HEK293 (cell line): ENCODE measurements at regions not wholly inside any gene's neighbourhood (a gene's known extent, or its start where the extent isn't known, plus 50 kb on each side); places are given as distances from the start of the nearest gene placed in this dataset.

Source experiments
- CTCF ChIA-PET: fragments of 350-600 bp; formaldehyde crosslinking; extraction: SDS; loops from one replicate; lab custom pipeline; 2021; ENCODE audit warnings: antibody characterized with exemption; lab: Yijun Ruan, JAX
- POLR2A ChIA-PET: fragments of 300-600 bp; formaldehyde crosslinking; extraction: SDS; loops from one replicate; lab custom pipeline; 2020; ENCODE audit warnings: antibody characterized with exemption, inconsistent platforms; lab: Yijun Ruan, JAX
- H3K27ac ChIP-seq: fragments of 200-500 bp; sonication (Bioruptor generic); 2 replicates; pipeline ENCODE4 v1.5.1; 2014; ENCODE audit warnings: low read depth, low read length, control low read depth, inconsistent platforms; ENCODE audit errors: extremely low read depth
- H3K36me3 ChIP-seq, 2 experiments: fragments of 200-500 bp in 1 of 2; sonication (Bioruptor generic) in 1 of 2; 1 replicate in 1 of 2; 2 replicates in 1 of 2; pipeline ENCODE4 v1.5.1; 2014 to 2017; ENCODE audit warnings: inconsistent platforms in 2 of 2, low read length in 2 of 2; ENCODE audit not compliant: control insufficient read depth in 2 of 2, insufficient read depth in 1 of 2
- H3K4me1 ChIP-seq: fragments of 200-500 bp; sonication (Bioruptor generic); 2 replicates; pipeline ENCODE4 v1.5.1; 2014; ENCODE audit warnings: mild to moderate bottlenecking, low read length, inconsistent platforms; ENCODE audit not compliant: control insufficient read depth, insufficient read depth
- H3K4me3 ChIP-seq: 2 replicates; pipeline ENCODE4 v1.5.1; 2011; ENCODE audit warnings: low read depth, mild to moderate bottlenecking, control low read depth, low read length, moderate library complexity
- H3K9me3 ChIP-seq: fragments of 200-500 bp; sonication (Bioruptor generic); 2 replicates; pipeline ENCODE4 v1.5.1; 2014; ENCODE audit warnings: low read depth, low read length, inconsistent platforms; ENCODE audit not compliant: control insufficient read depth, insufficient read depth
- HOXC10 ChIP-seq: sonication (generic); formaldehyde crosslinking; IDR thresholded peaks from 2 replicates; pipeline ENCODE4 v1.8.1; 2023; ENCODE audit warnings: mild to moderate bottlenecking, missing genetic modification reagents
- IKZF3 ChIP-seq: fragments of 450-650 bp; IDR thresholded peaks from 2 replicates; pipeline ENCODE4 v1.5.0; 2018; ENCODE audit warnings: missing biosample characterization, mild to moderate bottlenecking, missing genetic modification characterization, moderate library complexity
- KLF8 ChIP-seq: fragments of 450-650 bp; formaldehyde crosslinking; IDR thresholded peaks from 2 replicates; pipeline ENCODE4 v1.5.1; 2016; ENCODE audit warnings: missing biosample characterization, missing genetic modification characterization
- OSR2 ChIP-seq: fragments of 450-650 bp; formaldehyde crosslinking; IDR thresholded peaks from 2 replicates; pipeline ENCODE4 v1.5.1; 2016; ENCODE audit warnings: missing biosample characterization, missing genetic modification characterization
- PATZ1 ChIP-seq: fragments of 450-650 bp; formaldehyde crosslinking; IDR thresholded peaks from 2 replicates; pipeline ENCODE4 v1.5.1; 2016; ENCODE audit warnings: missing biosample characterization, missing genetic modification characterization
- ZBTB8A ChIP-seq: fragments of 450-650 bp; formaldehyde crosslinking; IDR thresholded peaks from 2 replicates; pipeline ENCODE4 v1.5.1; 2016; ENCODE audit warnings: missing biosample characterization, missing genetic modification characterization
- ZFP69B ChIP-seq: fragments of 450-650 bp; formaldehyde crosslinking; IDR thresholded peaks from 2 replicates; pipeline ENCODE4 v1.5.1; 2016; ENCODE audit warnings: missing biosample characterization, missing genetic modification characterization
- ZIC2 ChIP-seq: fragments of 450-650 bp; formaldehyde crosslinking; IDR thresholded peaks from 2 replicates; pipeline ENCODE4 v1.5.1; 2016; ENCODE audit warnings: missing biosample characterization, missing genetic modification characterization
- ZNF114 ChIP-seq: fragments of 450-650 bp; formaldehyde crosslinking; IDR thresholded peaks from 2 replicates; pipeline ENCODE4 v1.5.0; 2017; ENCODE audit warnings: missing biosample characterization, missing genetic modification characterization
- ZNF146 ChIP-seq: fragments of 450-650 bp; formaldehyde crosslinking; IDR thresholded peaks from 2 replicates; pipeline ENCODE4 v1.5.1; 2016; ENCODE audit warnings: missing biosample characterization, missing genetic modification characterization
- ZNF19 ChIP-seq: fragments of 450-650 bp; formaldehyde crosslinking; IDR thresholded peaks from 2 replicates; pipeline ENCODE4; 2016; ENCODE audit warnings: missing biosample characterization, missing genetic modification characterization, low read depth
- ZNF202 ChIP-seq: fragments of 450-650 bp; formaldehyde crosslinking; IDR thresholded peaks from 2 replicates; pipeline ENCODE4 v1.5.1; 2016; ENCODE audit warnings: missing biosample characterization, missing genetic modification characterization, borderline replicate concordance
- ZNF214 ChIP-seq: fragments of 450-650 bp; formaldehyde crosslinking; IDR thresholded peaks from 2 replicates; pipeline ENCODE4 v1.5.1; 2017; ENCODE audit warnings: missing biosample characterization, mild to moderate bottlenecking, missing genetic modification characterization, borderline replicate concordance
- ZNF404 ChIP-seq: fragments of 450-650 bp; formaldehyde crosslinking; IDR thresholded peaks from 2 replicates; pipeline ENCODE4 v1.5.1; 2017; ENCODE audit warnings: missing biosample characterization, missing genetic modification characterization
- ZNF416 ChIP-seq: fragments of 450-650 bp; formaldehyde crosslinking; IDR thresholded peaks from 2 replicates; pipeline ENCODE4 v1.5.1; 2016; ENCODE audit warnings: missing biosample characterization, missing genetic modification characterization
- ZNF530 ChIP-seq: fragments of 450-650 bp; formaldehyde crosslinking; IDR thresholded peaks from 2 replicates; pipeline ENCODE4 v1.5.1; 2016; ENCODE audit warnings: low read depth, missing biosample characterization, missing genetic modification characterization
- ZNF549 ChIP-seq: fragments of 450-650 bp; IDR thresholded peaks from 2 replicates; pipeline ENCODE4 v1.5.1; 2018; ENCODE audit warnings: missing biosample characterization, missing genetic modification characterization, mild to moderate bottlenecking, inconsistent platforms, moderate library complexity
- ZNF585B ChIP-seq: fragments of 450-650 bp; formaldehyde crosslinking; IDR thresholded peaks from 2 replicates; pipeline ENCODE4 v1.5.1; 2016; ENCODE audit warnings: missing biosample characterization, missing genetic modification characterization
- ZNF600 ChIP-seq: fragments of 450-650 bp; formaldehyde crosslinking; IDR thresholded peaks from 2 replicates; pipeline ENCODE4 v1.5.1; 2016; ENCODE audit warnings: missing biosample characterization, missing genetic modification characterization
- ZNF610 ChIP-seq: fragments of 450-650 bp; formaldehyde crosslinking; IDR thresholded peaks from 2 replicates; pipeline ENCODE4 v1.5.1; 2016; ENCODE audit warnings: missing biosample characterization, missing genetic modification characterization, borderline replicate concordance
- ZNF660 ChIP-seq: fragments of 450-650 bp; IDR thresholded peaks from 2 replicates; pipeline ENCODE4 v1.5.1; 2018; ENCODE audit warnings: missing biosample characterization, mild to moderate bottlenecking, missing genetic modification characterization
- ZNF677 ChIP-seq: fragments of 450-650 bp; IDR thresholded peaks from 2 replicates; pipeline ENCODE4 v1.5.0; 2018; ENCODE audit warnings: missing biosample characterization, mild to moderate bottlenecking, missing genetic modification characterization, moderate library complexity
- ZNF701 ChIP-seq: fragments of 450-650 bp; formaldehyde crosslinking; IDR thresholded peaks from 2 replicates; pipeline ENCODE4 v1.5.1; 2016; ENCODE audit warnings: missing biosample characterization, missing genetic modification characterization
- ZNF747 ChIP-seq: fragments of 450-650 bp; formaldehyde crosslinking; IDR thresholded peaks from 2 replicates; pipeline ENCODE4 v1.5.1; 2016; ENCODE audit warnings: missing biosample characterization, missing genetic modification characterization
- ZSCAN23 ChIP-seq: fragments of 450-650 bp; formaldehyde crosslinking; IDR thresholded peaks from 2 replicates; pipeline ENCODE4 v1.5.1; 2016; ENCODE audit warnings: missing biosample characterization, missing genetic modification characterization
- TF ChIP-seq, protein P1 (sequence below): fragments of 450-650 bp; formaldehyde crosslinking; conservative IDR thresholded peaks from 2 replicates; pipeline ENCODE4 v1.5.1; 2016; ENCODE audit warnings: low read depth, missing biosample characterization, missing genetic modification characterization
- TF ChIP-seq, protein P2 (sequence below): fragments of 450-650 bp; formaldehyde crosslinking; IDR thresholded peaks from 2 replicates; pipeline ENCODE4 v1.5.1; 2016; ENCODE audit warnings: missing biosample characterization, missing genetic modification characterization

GRCh38 chr5:159417170-159417569, 86.9 kb upstream of the IL12B start:
- no peak overlapping the region for H3K27ac ChIP-seq
- no peaks in the 10 kb centered on the region for H3K36me3 ChIP-seq
- ChIA-PET CTCF (no interaction called here), POLR2A (no interaction called here)
- no peaks in the 10 kb centered on the region for H3K9me3 ChIP-seq
- no peak overlapping the region for H3K4me3 ChIP-seq
- TF ChIP-seq ZIC2 (tag by site-specific recombination) (no peak), ZNF585B (tag by site-specific recombination) (no peak), ZNF610 (tag by site-specific recombination) (no peak), ZNF146 (tag by site-specific recombination) (no peak), ZFP69B (tag by site-specific recombination) (no peak), HOXC10 (no peak), ZNF747 (no peak), ZNF202 (no peak), ZNF677 (tag by site-specific recombination) (no peak)
- TF ChIP-seq, protein P1, sequence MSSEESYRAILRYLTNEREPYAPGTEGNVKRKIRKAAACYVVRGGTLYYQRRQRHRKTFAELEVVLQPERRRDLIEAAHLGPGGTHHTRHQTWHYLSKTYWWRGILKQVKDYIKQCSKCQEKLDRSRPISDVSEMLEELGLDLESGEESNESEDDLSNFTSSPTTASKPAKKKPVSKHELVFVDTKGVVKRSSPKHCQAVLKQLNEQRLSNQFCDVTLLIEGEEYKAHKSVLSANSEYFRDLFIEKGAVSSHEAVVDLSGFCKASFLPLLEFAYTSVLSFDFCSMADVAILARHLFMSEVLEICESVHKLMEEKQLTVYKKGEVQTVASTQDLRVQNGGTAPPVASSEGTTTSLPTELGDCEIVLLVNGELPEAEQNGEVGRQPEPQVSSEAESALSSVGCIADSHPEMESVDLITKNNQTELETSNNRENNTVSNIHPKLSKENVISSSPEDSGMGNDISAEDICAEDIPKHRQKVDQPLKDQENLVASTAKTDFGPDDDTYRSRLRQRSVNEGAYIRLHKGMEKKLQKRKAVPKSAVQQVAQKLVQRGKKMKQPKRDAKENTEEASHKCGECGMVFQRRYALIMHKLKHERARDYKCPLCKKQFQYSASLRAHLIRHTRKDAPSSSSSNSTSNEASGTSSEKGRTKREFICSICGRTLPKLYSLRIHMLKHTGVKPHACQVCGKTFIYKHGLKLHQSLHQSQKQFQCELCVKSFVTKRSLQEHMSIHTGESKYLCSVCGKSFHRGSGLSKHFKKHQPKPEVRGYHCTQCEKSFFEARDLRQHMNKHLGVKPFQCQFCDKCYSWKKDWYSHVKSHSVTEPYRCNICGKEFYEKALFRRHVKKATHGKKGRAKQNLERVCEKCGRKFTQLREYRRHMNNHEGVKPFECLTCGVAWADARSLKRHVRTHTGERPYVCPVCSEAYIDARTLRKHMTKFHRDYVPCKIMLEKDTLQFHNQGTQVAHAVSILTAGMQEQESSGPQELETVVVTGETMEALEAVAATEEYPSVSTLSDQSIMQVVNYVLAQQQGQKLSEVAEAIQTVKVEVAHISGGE, result no peak
- H3K4me1 ChIP-seq, result no peaks in the 10 kb centered on the region

DNA sequence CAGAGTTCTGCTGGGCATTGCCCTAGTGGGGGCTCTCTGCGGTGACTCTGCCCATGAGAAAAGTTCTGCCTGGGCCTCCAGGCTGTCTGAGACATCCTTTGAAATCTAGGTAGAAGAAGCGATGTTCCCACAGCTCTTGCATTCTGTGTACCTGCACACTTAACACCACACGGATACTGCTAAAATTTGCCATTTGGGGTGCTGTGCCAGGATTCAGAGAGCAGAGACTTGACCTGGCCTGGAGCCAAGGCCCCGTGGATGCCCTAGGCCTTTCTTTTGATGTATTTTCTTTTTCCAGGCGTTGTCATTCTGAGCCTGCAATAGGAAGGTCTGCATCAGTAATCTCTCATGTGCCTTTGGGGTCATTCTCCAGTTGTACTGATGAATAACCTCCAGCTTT, 89.3 kb upstream of the IL12B start:
- H3K27ac ChIP-seq, result no peak overlapping the region
- ChIA-PET CTCF (interaction anchor here (0.5 to 2.5 kb wide), 3 partner anchors 10 to 263 kb away, joined by 3 to 7 read pairs (median 6); no protein-coding TSS in a partner anchor), POLR2A (no interaction called here)
- TF ChIP-seq ZNF19 (tag by site-specific recombination) (no peak), ZNF114 (tag by site-specific recombination) (no peak), ZBTB8A (tag by site-specific recombination) (no peak), KLF8 (tag by site-specific recombination) (no peak), OSR2 (tag by site-specific recombination) (no peak), ZNF701 (tag by site-specific recombination) (no peak), IKZF3 (no peak), ZNF660 (tag by site-specific recombination) (no peak), ZNF549 (no peak), ZNF404 (tag by site-specific recombination) (no peak), ZNF530 (tag by site-specific recombination) (no peak), ZNF214 (tag by site-specific recombination) (no peak), ZNF600 (tag by site-specific recombination) (no peak), PATZ1 (no peak), ZNF416 (tag by site-specific recombination) (no peak), ZSCAN23 (tag by site-specific recombination) (no peak)
- TF ChIP-seq, protein P2, sequence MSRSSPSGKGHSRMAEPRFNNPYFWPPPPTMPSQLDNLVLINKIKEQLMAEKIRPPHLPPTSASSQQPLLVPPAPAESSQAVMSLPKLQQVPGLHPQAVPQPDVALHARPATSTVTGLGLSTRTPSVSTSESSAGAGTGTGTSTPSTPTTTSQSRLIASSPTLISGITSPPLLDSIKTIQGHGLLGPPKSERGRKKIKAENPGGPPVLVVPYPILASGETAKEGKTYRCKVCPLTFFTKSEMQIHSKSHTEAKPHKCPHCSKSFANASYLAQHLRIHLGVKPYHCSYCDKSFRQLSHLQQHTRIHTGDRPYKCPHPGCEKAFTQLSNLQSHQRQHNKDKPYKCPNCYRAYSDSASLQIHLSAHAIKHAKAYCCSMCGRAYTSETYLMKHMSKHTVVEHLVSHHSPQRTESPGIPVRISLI (tag by site-specific recombination), result no peak
- no peak overlapping the region for H3K4me3 ChIP-seq
- no peaks in the 10 kb centered on the region for H3K36me3 ChIP-seq
- no peaks in the 10 kb centered on the region for H3K9me3 ChIP-seq
- no peaks in the 10 kb centered on the region for H3K4me1 ChIP-seq
